Small intestine (tissue), 7 donors: ENCODE measurements at regions not wholly inside any gene's neighbourhood (a gene's known extent, or its start where the extent isn't known, plus 50 kb on each side); places are given as distances from the start of the nearest gene placed in this dataset.
"Not testable (repeated sequence)": the region's sequence is repeated elsewhere in the genome, so short reads cannot be mapped to it uniquely, and the experiment has no call there.

Source experiments
- DNase-seq, 2 donors: peaks; one replicate each; pipeline versions ENCODE4 v3.0.0 to v3.0.0-alpha.2; 2013
- FAIRE-seq: peaks from 2 replicates; lab custom pipeline; 2012; peaks lifted over from hg19 to GRCh38; lab: Jason Lieb, UNC
- H3K27ac ChIP-seq, 3 donors: one replicate each; pipeline ENCODE4 v1.5.1; 2013; ENCODE audit warnings: low read length in 2 of 3, mild to moderate bottlenecking in 2 of 3, control low read depth in 1 of 3, inconsistent platforms in 1 of 3, low read depth in 1 of 3, moderate library complexity in 1 of 3
- H3K27me3 ChIP-seq, 3 donors: one replicate each; pipeline ENCODE4 v1.6.1; 2013; ENCODE audit warnings: low read length in 3 of 3, inconsistent platforms in 1 of 3; ENCODE audit not compliant: control insufficient read depth in 3 of 3, insufficient read depth in 3 of 3
- H3K36me3 ChIP-seq, 3 donors: one replicate each; pipeline ENCODE4 v1.6.1; 2013; ENCODE audit warnings: low read length in 3 of 3, inconsistent platforms in 1 of 3, low read depth in 1 of 3, mild to moderate bottlenecking in 1 of 3, moderate library complexity in 1 of 3; ENCODE audit not compliant: control insufficient read depth in 3 of 3, insufficient read depth in 2 of 3
- H3K4me1 ChIP-seq, 3 donors: one replicate each; pipeline ENCODE4 v1.6.1; 2013; ENCODE audit warnings: low read length in 2 of 3, inconsistent platforms in 1 of 3, low read depth in 1 of 3, mild to moderate bottlenecking in 1 of 3, moderate library complexity in 1 of 3; ENCODE audit not compliant: control insufficient read depth in 3 of 3, insufficient read depth in 2 of 3
- H3K4me3 ChIP-seq, 3 donors: one replicate each; pipeline ENCODE4 v1.5.1; 2013; ENCODE audit warnings: low read length in 3 of 3, control low read depth in 1 of 3, inconsistent platforms in 1 of 3, low read depth in 1 of 3, mild to moderate bottlenecking in 1 of 3, moderate library complexity in 1 of 3
- H3K9me3 ChIP-seq, 2 donors: one replicate each; pipeline ENCODE4 v1.6.1; 2013; ENCODE audit warnings: low read depth in 1 of 2, low read length in 1 of 2; ENCODE audit not compliant: control insufficient read depth in 2 of 2, insufficient read depth in 1 of 2
- WGBS, 3 donors: extraction: QIAGEN DNeasy Blood & Tissue Kit; methylation state at CpG; one replicate each; pipeline ENCODE4 v1.1.7; 2013; 5-methylcytosine and 5-hydroxymethylcytosine counted together
- donor health status: healthy with polysubstance abuse.
- donor health status: control.
- donor health status: control.
- donor health status: Bipolar disorder and iron deficiency.
- donor health status: healthy.

GRCh38 chr15:62418496-62418895 is 253.4 kb upstream of the C2CD4B start:
- FAIRE-seq: peak; percentile 41
- H3K36me3 ChIP-seq, H3K27me3 ChIP-seq, H3K4me3 ChIP-seq, H3K9me3 ChIP-seq: not testable (repeated sequence)
- 30 to 68% (median 38%) methylated on average over 3 of the region's 3 CpGs for WGBS, 3 donors
- DNase-seq: peak; percentile 51 to 93
- peak overlapping the region in 2 of 3 donors; percentile 47 to 52 for H3K27ac ChIP-seq
- peaks cover 5 to 27% (median 6%) of the 10 kb centered on the region in 3 donors for H3K4me1 ChIP-seq

GRCh38 chr15:62419192-62419591 is 254.1 kb upstream of the C2CD4B start:
- FAIRE-seq (peak; percentile 39), DNase-seq (no peak)
- peak overlapping the region in 2 of 3 donors; percentile 1 to 8 for H3K27ac ChIP-seq
- H3K27me3 ChIP-seq: no peaks in the 10 kb centered on the region
- 58 to 66% (median 62%) methylated on average over 2 of the region's 2 CpGs for WGBS, 3 donors
- H3K4me1 ChIP-seq: peaks cover 5 to 27% (median 6%) of the 10 kb centered on the region in 3 donors
- peaks cover 0 to 2% (median 0%) of the 10 kb centered on the region in 3 donors for H3K36me3 ChIP-seq
- H3K4me3 ChIP-seq: no peak overlapping the region
- no peaks in the 10 kb centered on the region for H3K9me3 ChIP-seq

DNA sequence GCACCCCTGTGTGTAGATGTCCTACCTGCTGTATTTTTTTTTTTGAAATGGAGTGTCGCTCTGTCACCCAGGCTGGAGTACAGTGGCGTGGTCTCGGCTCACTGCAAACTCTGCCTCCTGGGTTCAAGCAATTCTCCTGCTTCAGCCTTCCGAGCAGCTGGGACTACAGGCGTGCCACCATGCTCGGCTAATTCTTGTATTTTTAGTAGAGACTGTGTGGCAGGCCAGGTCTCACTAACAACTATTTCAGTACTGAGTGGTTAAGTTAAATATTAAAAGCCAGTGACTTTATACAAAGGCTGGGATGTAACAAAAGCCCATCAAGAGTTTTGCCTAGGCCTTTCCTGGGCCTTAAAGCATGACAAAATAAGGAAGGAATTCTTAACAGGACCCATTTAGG is 255.3 kb upstream of the C2CD4B start:
- DNase-seq, H3K27me3 ChIP-seq, H3K36me3 ChIP-seq, H3K9me3 ChIP-seq, H3K4me3 ChIP-seq, FAIRE-seq: not testable (repeated sequence)
- peaks cover 5 to 27% (median 6%) of the 10 kb centered on the region in 3 donors for H3K4me1 ChIP-seq
- 72 to 89% (median 76%) methylated on average over 6 of the region's 6 CpGs for WGBS, 3 donors
- H3K27ac ChIP-seq: peak overlapping the region in 2 of 3 donors; percentile 34 to 50

DNA sequence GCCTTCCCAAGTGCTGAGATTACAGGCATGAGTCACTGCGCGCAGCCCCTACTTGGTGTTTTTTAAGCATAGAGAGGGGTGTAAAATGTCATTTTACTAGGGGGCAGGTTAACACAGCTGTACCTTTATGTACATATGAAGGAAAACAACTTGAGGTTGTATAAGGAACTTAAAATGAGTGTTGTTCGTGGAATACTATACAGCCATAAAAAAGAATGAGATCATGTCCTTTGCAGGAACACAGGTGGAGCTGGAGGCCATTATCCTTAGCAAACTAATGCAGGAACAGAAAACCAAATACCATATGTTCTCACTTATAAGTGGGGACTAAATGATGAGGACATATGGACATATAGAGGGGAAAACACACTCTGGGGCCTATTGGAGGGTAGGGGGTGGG is 256.2 kb upstream of the C2CD4B start:
- no peak overlapping the region for H3K27ac ChIP-seq
- H3K27me3 ChIP-seq: no peaks in the 10 kb centered on the region
- no peak overlapping the region for H3K4me3 ChIP-seq
- FAIRE-seq (no peak), DNase-seq (no peak)
- peaks cover 0 to 5% (median 0%) of the 10 kb centered on the region in 3 donors for H3K36me3 ChIP-seq
- no peaks in the 10 kb centered on the region for H3K9me3 ChIP-seq
- WGBS, 3 donors: 93 to 99% (median 97%) methylated on average over 3 of the region's 3 CpGs
- H3K4me1 ChIP-seq: peaks cover 5 to 23% (median 6%) of the 10 kb centered on the region in 3 donors

DNA sequence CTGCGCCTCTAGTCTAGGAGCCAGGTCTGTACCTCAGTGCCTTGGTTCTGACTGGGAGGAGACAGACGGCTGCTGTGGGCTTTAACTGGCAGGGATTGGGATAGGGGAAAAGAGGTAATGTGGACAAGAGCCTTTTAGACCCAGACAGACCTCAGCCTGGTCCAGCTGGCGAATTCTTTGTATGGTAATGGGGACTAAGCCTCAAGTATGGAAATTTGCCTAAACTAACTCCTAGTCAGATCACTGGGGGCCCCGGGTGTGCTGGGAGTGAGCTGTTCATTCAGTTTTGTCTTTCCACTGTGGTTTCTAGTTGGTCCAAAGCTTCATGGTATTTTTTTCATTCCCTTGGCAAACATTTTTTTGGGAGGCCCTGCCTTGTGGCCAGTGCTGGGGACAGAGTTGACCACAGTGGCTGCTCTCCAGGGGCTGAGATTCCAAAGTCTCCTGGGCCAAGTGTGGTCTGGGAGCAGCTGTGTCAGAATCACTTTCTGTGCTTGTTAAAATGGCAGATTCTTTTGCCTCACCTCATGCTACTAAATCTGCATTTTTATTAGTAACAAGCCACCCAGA is 261.4 kb upstream of the C2CD4B start:
- no peaks in the 10 kb centered on the region for H3K27me3 ChIP-seq
- peak overlapping the region in 1 of 3 donors; percentile 8 for H3K27ac ChIP-seq
- 73 to 89% (median 85%) methylated on average over 4 of the region's 4 CpGs for whole genome bisulfite sequencing, 3 donors
- no peak overlapping the region for H3K4me3 ChIP-seq
- peaks cover 0 to 5% (median 0%) of the 10 kb centered on the region in 3 donors for H3K36me3 ChIP-seq
- H3K4me1 ChIP-seq: no peaks in the 10 kb centered on the region
- no peaks in the 10 kb centered on the region for H3K9me3 ChIP-seq
- FAIRE-seq (no peak), DNase-seq (no peak)

DNA sequence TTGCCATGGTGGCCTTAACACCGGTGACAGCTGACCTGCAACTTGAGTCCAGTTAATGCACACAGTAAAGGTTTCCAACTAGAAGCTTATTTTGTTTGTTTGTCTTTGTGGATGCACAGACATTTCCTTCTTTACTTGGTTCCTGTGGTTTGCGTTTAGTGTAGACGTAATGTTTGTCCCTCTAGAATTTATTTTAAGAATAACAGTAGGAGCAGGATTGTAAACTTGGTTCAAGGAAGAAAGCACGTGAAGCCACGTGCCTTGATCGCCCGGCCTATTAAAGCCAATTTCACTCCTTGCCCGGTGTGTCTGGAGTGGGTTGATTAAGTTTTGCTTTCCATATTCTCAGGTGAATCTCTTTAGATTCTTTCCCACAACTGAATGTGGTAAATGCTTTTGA is 263.2 kb upstream of the C2CD4B start:
- Histone ChIP-seq H3K27ac (no peak overlapping the region), H3K4me1 (peaks cover 0 to 3% (median 0%) of the 10 kb centered on the region in 3 donors), H3K4me3 (no peak overlapping the region), H3K9me3 (no peaks in the 10 kb centered on the region), H3K27me3 (no peaks in the 10 kb centered on the region), H3K36me3 (peaks cover 0 to 2% (median 0%) of the 10 kb centered on the region in 3 donors)
- FAIRE-seq: no peak
- 83 to 93% (median 87%) methylated on average over 8 of the region's 8 CpGs for WGBS, 3 donors
- DNase-seq: no peak

DNA sequence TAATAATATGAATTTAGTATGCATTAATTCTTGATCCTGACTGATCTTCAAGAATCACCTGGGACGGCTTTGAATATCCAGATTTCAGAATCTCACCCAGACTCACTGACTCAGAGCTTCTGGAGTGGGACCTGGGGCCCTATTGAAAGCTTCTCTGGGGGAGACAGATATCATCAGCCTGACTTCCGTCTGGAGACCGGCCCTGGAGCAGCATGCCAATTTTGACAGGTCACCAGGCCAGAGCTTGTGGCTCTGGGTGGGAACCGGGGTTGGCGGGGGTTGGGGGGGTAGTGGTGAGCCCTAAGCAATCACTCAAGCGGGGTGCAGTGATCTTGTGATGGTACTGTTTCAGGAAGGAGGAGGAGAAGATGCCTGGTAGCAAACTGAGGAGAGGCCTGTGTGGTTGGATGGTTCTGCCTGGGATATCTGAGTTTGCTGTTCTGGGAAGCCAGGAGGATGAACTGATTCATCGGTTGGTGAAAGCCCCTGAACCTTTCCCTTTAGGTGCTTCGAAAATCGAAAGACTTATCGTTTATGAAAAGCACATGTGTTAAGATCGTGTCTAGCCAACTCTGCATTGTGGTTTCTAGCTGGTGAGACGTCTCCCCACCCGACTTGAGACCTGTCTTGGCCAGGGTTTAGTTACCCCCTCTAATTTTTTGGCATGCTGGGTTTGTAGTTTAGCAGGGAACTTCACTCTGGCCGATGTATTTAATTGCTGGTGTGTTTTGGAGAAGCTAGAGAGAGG is 263.9 kb upstream of the C2CD4B start:
- peaks cover 0 to 2% (median 0%) of the 10 kb centered on the region in 3 donors for H3K36me3 ChIP-seq
- no peak overlapping the region for H3K4me3 ChIP-seq
- H3K27ac ChIP-seq: no peak overlapping the region
- peaks cover 0 to 3% (median 0%) of the 10 kb centered on the region in 3 donors for H3K4me1 ChIP-seq
- FAIRE-seq (no peak), DNase-seq (no peak)
- H3K27me3 ChIP-seq: no peaks in the 10 kb centered on the region
- WGBS, 3 donors: 76 to 92% (median 83%) methylated on average over 13 to 14 of the region's 14 CpGs
- no peaks in the 10 kb centered on the region for H3K9me3 ChIP-seq

- FAIRE-seq (no peak), DNase-seq (no peak)
- Histone ChIP-seq H3K9me3 (no peaks in the 10 kb centered on the region), H3K4me3 (no peak overlapping the region), H3K4me1 (peaks cover 0 to 3% (median 0%) of the 10 kb centered on the region in 3 donors), H3K36me3 (no peaks in the 10 kb centered on the region), H3K27ac (no peak overlapping the region), H3K27me3 (no peaks in the 10 kb centered on the region)
- WGBS, 3 donors: 74 to 96% (median 88%) methylated on average over 2 of the region's 2 CpGs
These were observed 265.0 kb upstream of the C2CD4B start for GRCh38 chr15:62430056-62430455.
